ENCODE measurements at regions not wholly inside any gene's neighbourhood (a gene's known extent, or its start where the extent isn't known, plus 50 kb on each side); places are given as distances from the start of the nearest gene placed in this dataset.

DNA sequence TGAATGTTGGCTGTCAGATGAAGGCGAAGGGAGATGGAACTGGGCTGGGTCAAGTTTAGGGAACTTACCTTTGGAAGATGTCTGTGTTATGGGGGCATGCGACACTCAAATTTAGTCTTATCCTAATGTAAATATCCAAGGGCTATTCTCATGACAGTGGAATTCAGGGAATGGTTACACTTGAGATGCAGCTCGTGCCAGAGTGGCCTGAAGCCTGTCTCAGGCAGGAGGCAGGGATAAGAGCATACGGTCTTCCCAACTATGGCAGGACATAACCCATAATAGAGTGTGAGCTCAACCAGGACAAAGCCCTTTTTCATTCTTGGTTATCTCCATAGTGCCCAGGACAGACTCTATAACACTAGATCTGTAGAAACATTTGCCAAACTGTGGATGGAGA is 393.3 kb upstream of the CDH11 start:
- Histone ChIP-seq H3K36me3 (no peaks in the 10 kb centered on the region), H3K27ac (no peak overlapping the region), H3K27me3 (no peaks in the 10 kb centered on the region), H3K9me3 (no peaks in the 10 kb centered on the region), H3K4me1 (no peaks in the 10 kb centered on the region), H3K4me3 (no peak overlapping the region)
- TF ChIP-seq CTCF (IDR thresholded peaks at IDR 0.05) (no peak), POLR2A (IDR thresholded peaks at IDR 0.05) (no peak), POLR2AphosphoS5 (IDR thresholded peaks at IDR 0.05; ENCODE audit: insufficient read depth in 1 of 2, low read depth in 1 of 2) (no peak)
- no peak for DNase-seq (ENCODE audit: extremely low spot score in 2 of 2)
- intact Hi-C loops (cut with DNase I) = no loop called here

DNA sequence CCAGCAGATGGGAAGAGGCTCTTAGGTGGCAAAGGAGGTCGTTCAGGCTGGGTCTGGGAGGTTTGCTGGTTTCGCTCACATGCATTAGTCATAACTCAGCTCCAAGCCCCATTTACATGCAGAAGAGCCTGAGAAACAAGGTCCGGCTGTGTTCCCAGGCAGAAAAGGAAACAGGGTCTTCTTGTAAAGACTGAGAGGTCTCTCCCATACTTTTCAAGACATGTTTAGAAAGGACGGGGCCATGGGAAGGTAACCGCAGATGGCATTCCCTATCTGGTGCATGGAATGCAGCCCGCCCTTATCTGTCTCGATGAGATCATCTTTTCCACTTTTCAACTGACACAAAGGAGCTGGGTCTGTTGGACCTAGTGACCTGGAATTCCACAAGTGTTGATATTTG is 389.0 kb upstream of the CDH11 start:
- TF ChIP-seq POLR2A (IDR thresholded peaks at IDR 0.05) (no peak), POLR2AphosphoS5 (IDR thresholded peaks at IDR 0.05; ENCODE audit: insufficient read depth in 1 of 2, low read depth in 1 of 2) (no peak), CTCF (IDR thresholded peaks at IDR 0.05) (no peak)

DNA sequence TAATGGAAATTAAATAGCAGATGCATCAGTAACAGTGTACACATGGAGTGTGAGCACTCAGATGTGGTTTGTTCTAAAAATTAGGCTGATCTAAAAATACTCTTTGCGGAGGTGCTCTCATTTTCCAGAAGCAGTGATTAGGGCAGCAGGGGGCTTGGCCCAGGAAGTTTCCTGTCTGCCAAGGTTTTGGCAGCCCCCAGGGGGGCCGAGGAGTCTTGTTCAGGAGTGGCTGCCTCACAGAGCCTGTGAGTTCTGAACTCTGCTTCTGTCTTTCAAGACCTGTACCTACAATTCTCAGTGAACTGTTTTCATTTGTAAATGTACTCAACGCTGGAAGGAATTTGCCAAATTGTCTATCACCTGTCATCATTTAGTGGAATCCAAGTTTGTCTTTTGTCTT is 388.4 kb upstream of the CDH11 start:
- DNase-seq (ENCODE audit: extremely low spot score in 2 of 2) = no peak
- H3K27ac ChIP-seq = no peak overlapping the region
- H3K36me3 ChIP-seq = no peaks in the 10 kb centered on the region
- H3K4me3 ChIP-seq = no peak overlapping the region
- intact Hi-C loops (cut with DNase I) = no loop called here
- H3K4me1 ChIP-seq = no peaks in the 10 kb centered on the region
- no peaks in the 10 kb centered on the region for H3K27me3 ChIP-seq
- TF ChIP-seq POLR2A (IDR thresholded peaks at IDR 0.05) = no peak
- no peak for TF ChIP-seq CTCF (IDR thresholded peaks at IDR 0.05)
- no peak for TF ChIP-seq POLR2AphosphoS5 (IDR thresholded peaks at IDR 0.05; ENCODE audit: insufficient read depth in 1 of 2, low read depth in 1 of 2)
- H3K9me3 ChIP-seq = no peaks in the 10 kb centered on the region

More for the DNA sequence above, 389.0 kb upstream of the CDH11 start:
- no peak for DNase-seq (ENCODE audit: extremely low spot score in 2 of 2)
- Histone ChIP-seq H3K9me3 (no peaks in the 10 kb centered on the region), H3K4me1 (no peaks in the 10 kb centered on the region), H3K27me3 (no peaks in the 10 kb centered on the region), H3K27ac (no peak overlapping the region), H3K4me3 (no peak overlapping the region), H3K36me3 (no peaks in the 10 kb centered on the region)
- intact Hi-C loops (cut with DNase I) = no loop called here

GRCh38 chr16:65509172-65509571 is 387.3 kb upstream of the CDH11 start:
- Histone ChIP-seq H3K27ac (no peak overlapping the region), H3K9me3 (no peaks in the 10 kb centered on the region), H3K4me1 (no peaks in the 10 kb centered on the region), H3K27me3 (no peaks in the 10 kb centered on the region), H3K36me3 (no peaks in the 10 kb centered on the region), H3K4me3 (no peak overlapping the region)
- intact Hi-C loops (cut with DNase I) = no loop called here
- TF ChIP-seq CTCF (IDR thresholded peaks at IDR 0.05) = no peak
- no peak for TF ChIP-seq POLR2A (IDR thresholded peaks at IDR 0.05)
- TF ChIP-seq POLR2AphosphoS5 (IDR thresholded peaks at IDR 0.05; ENCODE audit: insufficient read depth in 1 of 2, low read depth in 1 of 2) = no peak
- DNase-seq (ENCODE audit: extremely low spot score in 2 of 2) = no peak

DNA sequence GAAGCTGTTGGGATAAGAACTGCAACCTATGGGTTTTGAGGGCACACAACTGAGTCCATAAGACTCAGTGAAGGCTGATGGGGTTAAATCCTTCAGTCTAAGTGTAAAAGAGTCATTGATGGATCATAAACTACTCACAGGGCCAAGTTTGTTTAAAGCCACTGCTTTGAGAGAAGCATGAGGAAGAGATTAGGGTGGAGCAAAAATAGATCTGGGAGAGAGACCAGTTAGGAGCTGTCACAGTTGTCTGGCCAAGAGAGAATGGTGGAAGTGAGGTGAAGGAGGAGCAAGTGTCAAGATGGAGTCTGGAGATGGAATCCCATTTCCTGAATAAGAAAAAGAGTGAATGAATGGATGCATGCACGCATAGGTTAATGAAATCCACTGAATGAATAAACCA is 379.1 kb upstream of the CDH11 start:
- no peak overlapping the region for H3K4me3 ChIP-seq
- H3K27me3 ChIP-seq = no peaks in the 10 kb centered on the region
- H3K9me3 ChIP-seq = no peaks in the 10 kb centered on the region
- intact Hi-C loops (cut with DNase I) = no loop called here
- H3K36me3 ChIP-seq = no peaks in the 10 kb centered on the region
- DNase-seq (ENCODE audit: extremely low spot score in 2 of 2) = no peak
- no peaks in the 10 kb centered on the region for H3K4me1 ChIP-seq
- H3K27ac ChIP-seq = no peak overlapping the region
- TF ChIP-seq CTCF (IDR thresholded peaks at IDR 0.05) = no peak
